Upper lobe of left lung (tissue), 4 donors: ENCODE measurements at regions not wholly inside any gene's neighbourhood (a gene's known extent, or its start where the extent isn't known, plus 50 kb on each side); places are given as distances from the start of the nearest gene placed in this dataset.

Experiments
- CTCF ChIP-seq, 6 experiments: fragments of 450-650 bp in 4 of 6; fragments of 200-600 bp in 2 of 6; sonication (generic) in 2 of 6; IDR thresholded peaks; one replicate each; pipeline ENCODE4 v1.5.1; 2016 to 2019; ENCODE audit warnings: antibody characterized with exemption in 6 of 6
- EP300 ChIP-seq, 4 donors: sonication (generic); formaldehyde crosslinking; IDR thresholded peaks; one replicate each; pipeline ENCODE4 v1.5.1; 2017; ENCODE audit warnings: antibody characterized with exemption in 4 of 4, control low read depth in 2 of 4
- POLR2A ChIP-seq, 4 donors: fragments of 450-650 bp; IDR thresholded peaks; one replicate each; pipeline ENCODE4 v1.5.1; 2016 to 2017; ENCODE audit warnings: antibody characterized with exemption in 4 of 4, mild to moderate bottlenecking in 2 of 4
- POLR2AphosphoS5 ChIP-seq, 2 donors: sonication (generic); formaldehyde crosslinking; IDR thresholded peaks; one replicate each; pipeline ENCODE4 v1.5.1; 2017; ENCODE audit warnings: antibody characterized with exemption in 2 of 2

GRCh38 chrX:28188526-28188925 lies 207.3 kb upstream of the DCAF8L1 start:
- TF ChIP-seq CTCF (IDR thresholded peaks at IDR 0.05) (no peak), POLR2AphosphoS5 (IDR thresholded peaks at IDR 0.05) (no peak), POLR2A (IDR thresholded peaks at IDR 0.05) (no peak), EP300 (IDR thresholded peaks at IDR 0.05) (no peak)
